HG03060 (cell line): ENCODE measurements at regions not wholly inside any gene's neighbourhood (a gene's known extent, or its start where the extent isn't known, plus 50 kb on each side); places are given as distances from the start of the nearest gene placed in this dataset.

Experiments used
- ATAC-seq: cut with Tn5 transposase; IDR thresholded peaks from one replicate; pipeline ENCODE4 v1.9.1; 2021; ENCODE audit warnings: low read depth, moderate number of reproducible peaks; ENCODE audit not compliant: unreplicated experiment

- ATAC-seq: no peak
These were observed 143.7 kb downstream of the FGF9 start for GRCh38 chr13:21814604-21815003.

- ATAC-seq: no peak
These were observed 147.0 kb downstream of the FGF9 start for GRCh38 chr13:21817878-21818277.

- no peak for ATAC-seq
These were observed 151.2 kb downstream of the FGF9 start for GRCh38 chr13:21822029-21822428.

GRCh38 chr13:21823416-21823815, 152.5 kb downstream of the FGF9 start:
- no peak for ATAC-seq

- ATAC-seq: no peak
These were observed 153.1 kb downstream of the FGF9 start for GRCh38 chr13:21823949-21824348.

- no peak for ATAC-seq
These were observed 154.3 kb downstream of the FGF9 start for GRCh38 chr13:21825186-21825585.

- no peak for ATAC-seq
These were observed 154.9 kb downstream of the FGF9 start for GRCh38 chr13:21825801-21826200.

GRCh38 chr13:21826214-21827015, 155.5 kb downstream of the FGF9 start:
- no peak for ATAC-seq

- ATAC-seq: no peak
These were observed 160.9 kb downstream of the FGF9 start for GRCh38 chr13:21831654-21832324.

GRCh38 chr13:21833921-21834320, 163.0 kb downstream of the FGF9 start:
- no peak for ATAC-seq

GRCh38 chr13:21834521-21834920, 163.6 kb downstream of the FGF9 start:
- no peak for ATAC-seq

- ATAC-seq: no peak
These were observed 166.4 kb downstream of the FGF9 start for GRCh38 chr13:21837288-21837687.

GRCh38 chr13:21837841-21838551, 167.1 kb downstream of the FGF9 start:
- ATAC-seq: no peak

- ATAC-seq: no peak
These were observed 175.7 kb downstream of the FGF9 start for GRCh38 chr13:21846605-21847004.

- ATAC-seq: no peak
These were observed 178.4 kb downstream of the FGF9 start for GRCh38 chr13:21849323-21849722.

- ATAC-seq: no peak
These were observed 179.4 kb downstream of the FGF9 start for GRCh38 chr13:21850013-21851006.

GRCh38 chr13:21852043-21852442, 181.2 kb downstream of the FGF9 start:
- ATAC-seq: no peak

GRCh38 chr13:21853779-21854178, 182.9 kb downstream of the FGF9 start:
- no peak for ATAC-seq

GRCh38 chr13:21868823-21869222, 197.9 kb downstream of the FGF9 start:
- ATAC-seq: no peak

GRCh38 chr13:21871382-21871781, 200.5 kb downstream of the FGF9 start:
- no peak for ATAC-seq
